Chondrocyte (in vitro differentiated cells): ENCODE measurements at regions not wholly inside any gene's neighbourhood (a gene's known extent, or its start where the extent isn't known, plus 50 kb on each side); places are given as distances from the start of the nearest gene placed in this dataset.

Experiments
- DNase-seq: peaks from one replicate; pipeline ENCODE4 v3.0.0; 2021; ENCODE audit warnings: mixed read lengths, low spot score
- H3K27ac Mint-ChIP-seq: one replicate; pipeline ENCODE4 v1.8.0; 2021; ENCODE audit warnings: mild to moderate bottlenecking, moderate library complexity, mixed read lengths; ENCODE audit not compliant: unreplicated experiment
- H3K27me3 Mint-ChIP-seq: 2 replicates; pipeline ENCODE4 v1.8.0; 2021; ENCODE audit warnings: low read depth, mixed read lengths
- H3K36me3 Mint-ChIP-seq: 2 replicates; pipeline ENCODE4 v1.8.0; 2021; ENCODE audit warnings: low read depth, mixed read lengths
- H3K4me1 Mint-ChIP-seq: 2 replicates; pipeline ENCODE4 v1.8.0; 2021; ENCODE audit warnings: low read depth, mild to moderate bottlenecking, mixed read lengths
- H3K4me3 Mint-ChIP-seq: one replicate; pipeline ENCODE4 v1.8.0; 2021; ENCODE audit warnings: mild to moderate bottlenecking, moderate library complexity, mixed read lengths; ENCODE audit not compliant: unreplicated experiment
- H3K9me3 Mint-ChIP-seq: 2 replicates; pipeline ENCODE4 v1.8.0; 2021; ENCODE audit warnings: low read depth, mixed read lengths
- TF ChIP-seq, protein P1 (sequence below): fragments of 200-600 bp; sonication (generic); IDR thresholded peaks from 2 replicates; pipeline ENCODE4 v1.5.0; 2021; ENCODE audit warnings: antibody characterized with exemption, mild to moderate bottlenecking, moderate library complexity

DNA sequence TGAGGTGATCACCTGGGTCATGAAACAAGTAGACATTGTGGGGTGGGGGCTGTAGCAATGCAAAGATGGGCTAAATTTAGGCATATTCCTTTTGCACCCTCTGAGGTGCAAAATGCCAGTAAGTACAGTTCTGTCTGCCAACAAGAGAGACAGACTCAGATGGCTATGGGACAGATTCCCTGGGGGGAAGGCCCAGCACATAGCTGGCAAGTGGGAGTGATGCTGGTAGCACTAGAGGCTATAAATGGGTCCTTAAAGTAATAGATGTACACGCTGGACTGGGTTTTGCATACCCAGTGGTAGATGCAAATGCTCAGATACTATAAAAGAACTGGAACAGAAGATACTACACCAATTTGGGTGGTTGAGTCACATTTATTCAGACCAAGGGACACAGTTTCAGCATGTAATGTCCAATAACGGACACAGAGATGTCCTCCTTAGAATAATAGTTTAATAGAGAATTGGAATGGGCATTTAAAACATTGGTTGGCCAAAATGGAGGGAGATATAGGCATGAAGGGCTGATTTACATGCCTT is 67.4 kb upstream of the RNU6-1 start:
- H3K9me3 Mint-ChIP-seq: peaks cover 12% of the 10 kb centered on the region
- TF ChIP-seq, protein P1, sequence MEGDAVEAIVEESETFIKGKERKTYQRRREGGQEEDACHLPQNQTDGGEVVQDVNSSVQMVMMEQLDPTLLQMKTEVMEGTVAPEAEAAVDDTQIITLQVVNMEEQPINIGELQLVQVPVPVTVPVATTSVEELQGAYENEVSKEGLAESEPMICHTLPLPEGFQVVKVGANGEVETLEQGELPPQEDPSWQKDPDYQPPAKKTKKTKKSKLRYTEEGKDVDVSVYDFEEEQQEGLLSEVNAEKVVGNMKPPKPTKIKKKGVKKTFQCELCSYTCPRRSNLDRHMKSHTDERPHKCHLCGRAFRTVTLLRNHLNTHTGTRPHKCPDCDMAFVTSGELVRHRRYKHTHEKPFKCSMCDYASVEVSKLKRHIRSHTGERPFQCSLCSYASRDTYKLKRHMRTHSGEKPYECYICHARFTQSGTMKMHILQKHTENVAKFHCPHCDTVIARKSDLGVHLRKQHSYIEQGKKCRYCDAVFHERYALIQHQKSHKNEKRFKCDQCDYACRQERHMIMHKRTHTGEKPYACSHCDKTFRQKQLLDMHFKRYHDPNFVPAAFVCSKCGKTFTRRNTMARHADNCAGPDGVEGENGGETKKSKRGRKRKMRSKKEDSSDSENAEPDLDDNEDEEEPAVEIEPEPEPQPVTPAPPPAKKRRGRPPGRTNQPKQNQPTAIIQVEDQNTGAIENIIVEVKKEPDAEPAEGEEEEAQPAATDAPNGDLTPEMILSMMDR: no peak
- H3K4me1 Mint-ChIP-seq: peaks cover 13% of the 10 kb centered on the region
- peaks cover 5% of the 10 kb centered on the region for H3K36me3 Mint-ChIP-seq
- no peaks in the 10 kb centered on the region for H3K27me3 Mint-ChIP-seq
- no peak overlapping the region for H3K4me3 Mint-ChIP-seq
- DNase-seq: no peak
- H3K27ac Mint-ChIP-seq: no peak overlapping the region

DNA sequence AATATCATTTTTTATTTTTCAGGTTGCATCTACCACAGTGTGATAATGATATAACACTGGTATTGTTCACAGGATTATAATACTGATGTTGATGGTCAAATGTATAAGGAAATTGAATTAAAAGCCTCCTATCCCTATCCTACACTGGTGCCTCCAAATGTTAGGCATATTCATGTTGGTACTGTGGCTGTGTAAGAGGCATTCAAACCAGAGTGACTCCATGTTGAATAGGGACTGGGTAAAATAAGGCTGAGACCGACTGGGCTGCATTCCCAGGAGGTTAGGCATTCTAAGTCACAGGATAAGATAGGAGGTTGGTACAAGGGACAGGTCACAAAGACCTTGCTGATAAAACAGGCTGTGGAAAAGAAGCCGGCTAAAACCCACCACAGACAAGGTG is 68.9 kb upstream of the RNU6-1 start:
- DNase-seq: no peak
- H3K4me3 Mint-ChIP-seq: no peak overlapping the region
- TF ChIP-seq, protein P1: no peak
- peaks cover 20% of the 10 kb centered on the region for H3K4me1 Mint-ChIP-seq
- peaks cover 14% of the 10 kb centered on the region for H3K9me3 Mint-ChIP-seq
- no peak overlapping the region for H3K27ac Mint-ChIP-seq
- peaks cover 5% of the 10 kb centered on the region for H3K36me3 Mint-ChIP-seq
- no peaks in the 10 kb centered on the region for H3K27me3 Mint-ChIP-seq

DNA sequence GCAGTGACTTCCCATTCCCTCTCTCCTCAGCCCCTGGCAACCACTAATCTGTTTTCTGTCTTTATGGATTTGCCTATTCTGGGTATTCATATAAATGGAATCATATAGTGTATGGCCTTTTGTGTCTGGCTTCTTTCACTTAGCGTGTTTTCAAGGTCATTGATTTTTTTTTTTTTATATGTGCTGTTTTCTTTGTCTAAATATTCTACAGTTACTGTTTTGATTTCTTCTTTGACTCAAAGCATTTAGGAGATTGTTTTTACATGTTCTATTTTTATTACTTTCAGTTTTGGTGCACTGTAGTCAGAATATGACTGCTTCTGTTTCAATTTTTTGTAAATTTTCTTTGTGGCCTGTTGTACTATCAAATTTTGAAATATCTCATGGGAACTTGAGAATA is 71.9 kb upstream of the RNU6-1 start:
- TF ChIP-seq, protein P1: no peak
- H3K4me3 Mint-ChIP-seq: no peak overlapping the region
- no peaks in the 10 kb centered on the region for H3K27me3 Mint-ChIP-seq
- H3K4me1 Mint-ChIP-seq: peaks cover 48% of the 10 kb centered on the region
- peaks cover 2% of the 10 kb centered on the region for H3K36me3 Mint-ChIP-seq
- no peak overlapping the region for H3K27ac Mint-ChIP-seq
- peaks cover 14% of the 10 kb centered on the region for H3K9me3 Mint-ChIP-seq
- no peak for DNase-seq

DNA sequence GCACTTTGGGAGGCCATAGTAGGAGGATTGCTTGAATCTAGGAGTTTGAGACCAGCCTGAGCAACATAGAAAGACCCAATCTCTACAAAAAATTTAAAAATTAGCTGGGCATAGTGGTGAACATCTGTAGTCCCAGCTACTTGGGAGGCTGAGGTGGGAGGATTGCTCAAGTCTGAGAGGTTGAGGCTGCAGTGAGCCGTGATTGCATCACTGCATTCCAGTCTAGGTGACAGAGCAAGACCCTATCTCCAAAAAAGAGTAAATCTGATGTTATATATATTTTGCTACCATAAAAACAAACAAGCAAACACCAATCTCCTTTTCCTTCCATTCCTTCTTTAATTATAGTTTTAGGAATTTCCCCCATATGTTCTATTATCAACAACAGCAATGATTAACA is 74.2 kb upstream of the RNU6-1 start:
- H3K27me3 Mint-ChIP-seq: no peaks in the 10 kb centered on the region
- TF ChIP-seq, protein P1: no peak
- DNase-seq: no peak
- H3K9me3 Mint-ChIP-seq: peaks cover 14% of the 10 kb centered on the region
- H3K4me3 Mint-ChIP-seq: no peak overlapping the region
- peaks cover 62% of the 10 kb centered on the region for H3K4me1 Mint-ChIP-seq
- peaks cover 2% of the 10 kb centered on the region for H3K36me3 Mint-ChIP-seq
- H3K27ac Mint-ChIP-seq: peak overlapping the region; percentile 98

DNA sequence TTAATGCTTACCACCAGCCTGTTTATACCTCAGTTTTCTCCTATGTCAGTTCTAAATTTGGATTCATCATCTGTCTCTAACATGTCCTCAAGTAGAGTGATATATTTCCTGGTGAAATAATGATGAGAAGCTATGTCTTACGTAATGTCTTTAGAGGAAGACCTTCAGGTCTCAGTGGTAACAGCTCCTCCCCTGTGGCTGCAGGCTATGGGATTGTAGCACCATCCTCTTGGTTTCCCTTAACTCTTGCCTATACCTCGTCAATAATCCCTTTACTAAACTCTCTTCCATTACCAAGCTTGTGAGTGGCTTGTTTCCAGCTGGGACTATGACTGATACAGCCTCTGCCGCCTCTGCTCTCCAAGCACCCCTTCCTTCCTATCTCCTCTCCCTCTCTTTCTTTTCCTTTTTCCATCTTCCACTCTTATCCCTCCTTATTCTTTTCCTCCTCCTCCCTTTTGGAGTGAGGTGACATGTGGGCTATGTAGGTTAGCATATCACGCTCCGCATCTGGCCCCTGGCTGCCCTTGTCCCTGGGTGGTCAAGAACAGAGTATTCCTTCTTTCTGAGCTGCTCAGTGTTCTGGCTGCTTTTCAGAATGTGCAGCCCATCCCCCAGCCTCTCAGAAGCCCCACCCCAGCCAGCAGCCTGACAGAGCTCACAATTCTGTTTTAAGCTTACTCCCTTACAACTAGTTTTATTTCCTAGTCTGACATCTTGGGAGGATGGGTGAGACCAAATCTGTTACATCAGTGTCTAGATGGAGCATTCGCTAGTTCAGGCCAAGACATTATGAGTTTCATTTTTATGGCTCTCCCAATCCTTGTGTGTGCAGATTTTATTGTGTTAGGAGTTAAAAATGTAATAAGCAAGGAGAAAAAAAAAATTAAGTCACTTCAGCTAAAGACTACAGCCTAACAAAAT is 75.0 kb upstream of the RNU6-1 start:
- no peak for DNase-seq
- TF ChIP-seq, protein P1: no peak
- Mint-ChIP-seq H3K4me3 (peak overlapping the region; percentile 53), H3K36me3 (peaks cover 2% of the 10 kb centered on the region), H3K9me3 (peaks cover 14% of the 10 kb centered on the region), H3K27ac (peak overlapping the region; percentile 98), H3K4me1 (peaks cover 62% of the 10 kb centered on the region), H3K27me3 (no peaks in the 10 kb centered on the region)
